T-helper 1 cell (primary cell): ENCODE measurements at regions not wholly inside any gene's neighbourhood (a gene's known extent, or its start where the extent isn't known, plus 50 kb on each side); places are given as distances from the start of the nearest gene placed in this dataset.
"Not testable (repeated sequence)": the region's sequence is repeated elsewhere in the genome, so short reads cannot be mapped to it uniquely, and the experiment has no call there.

Experiments used
- DNase-seq, 5 donors: peaks; one replicate each; pipeline ENCODE4 v3.0.0-alpha.2; 2012 to 2020

GRCh38 chr6:134821928-134822864, 127.7 kb downstream of the ALDH8A1 start:
- DNase-seq: no peak

- no peak for DNase-seq
Observed at GRCh38 chr6:134821397-134821796, 128.5 kb downstream of the ALDH8A1 start.

GRCh38 chr6:134819863-134820800, 129.8 kb downstream of the ALDH8A1 start:
- no peak for DNase-seq

GRCh38 chr6:134819236-134819635, 130.7 kb downstream of the ALDH8A1 start:
- no peak for DNase-seq

GRCh38 chr6:134817448-134817847, 132.5 kb downstream of the ALDH8A1 start:
- no peak for DNase-seq

- DNase-seq: no peak
Observed at GRCh38 chr6:134816780-134817179, 133.1 kb downstream of the ALDH8A1 start.

- no peak for DNase-seq
Observed at GRCh38 chr6:134816300-134816699, 133.6 kb downstream of the ALDH8A1 start.

GRCh38 chr6:134814076-134814695, 135.7 kb downstream of the ALDH8A1 start:
- no peak for DNase-seq

- no peak for DNase-seq
Observed at GRCh38 chr6:134813146-134813545, 136.8 kb downstream of the ALDH8A1 start.

GRCh38 chr6:134810402-134810801, 139.5 kb downstream of the ALDH8A1 start:
- DNase-seq: no peak

- DNase-seq: no peak
Observed at GRCh38 chr6:134809130-134809529, 140.8 kb downstream of the ALDH8A1 start.

GRCh38 chr6:134806180-134806798, 143.6 kb downstream of the ALDH8A1 start:
- no peak for DNase-seq

GRCh38 chr6:134805168-134805567, 144.7 kb downstream of the ALDH8A1 start:
- no peak for DNase-seq

- not testable (repeated sequence) for DNase-seq
Observed at GRCh38 chr6:134804311-134804710, 145.6 kb downstream of the ALDH8A1 start.

GRCh38 chr6:134802426-134803058, 147.4 kb downstream of the ALDH8A1 start:
- DNase-seq: no peak

GRCh38 chr6:134797400-134798113, 152.3 kb downstream of the ALDH8A1 start:
- no peak for DNase-seq

GRCh38 chr6:134795691-134796090, 154.2 kb downstream of the ALDH8A1 start:
- DNase-seq: no peak

GRCh38 chr6:134795001-134795400, 154.9 kb downstream of the ALDH8A1 start:
- no peak for DNase-seq

GRCh38 chr6:134791243-134791843, 158.6 kb downstream of the ALDH8A1 start:
- DNase-seq: not testable (repeated sequence)

GRCh38 chr6:134787261-134787877, 162.5 kb downstream of the ALDH8A1 start:
- DNase-seq: no peak
